Fibroblast of skin of left quadriceps (primary cell): ENCODE measurements at regions not wholly inside any gene's neighbourhood (a gene's known extent, or its start where the extent isn't known, plus 50 kb on each side); places are given as distances from the start of the nearest gene placed in this dataset.
"Not testable (repeated sequence)": the region's sequence is repeated elsewhere in the genome, so short reads cannot be mapped to it uniquely, and the experiment has no call there.

Experiments used
- DNase-seq, 2 experiments: peaks; one replicate each; pipeline ENCODE4 v3.0.0-alpha.2; 2013; ENCODE audit warnings: low read depth in 2 of 2

DNA sequence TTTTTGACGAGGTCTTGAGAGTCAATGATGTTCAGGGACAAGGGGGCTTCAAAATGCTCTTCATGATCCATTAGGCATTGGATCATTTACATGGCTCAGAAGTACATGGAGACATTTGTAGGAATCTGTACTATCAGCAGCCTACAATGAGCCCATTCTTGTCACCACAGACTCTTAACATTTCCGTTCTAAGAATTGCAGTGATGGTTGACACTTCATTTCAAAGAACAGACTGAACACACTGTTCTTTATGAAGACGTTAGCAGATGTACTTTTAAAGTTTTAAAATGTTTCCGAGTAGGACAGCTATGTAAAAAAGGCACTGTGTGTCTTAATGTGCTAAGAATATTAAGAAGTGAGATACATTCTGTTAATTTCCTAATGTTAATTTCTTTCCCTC is 97.3 kb upstream of the GOT2 start:
- no peak for DNase-seq

DNA sequence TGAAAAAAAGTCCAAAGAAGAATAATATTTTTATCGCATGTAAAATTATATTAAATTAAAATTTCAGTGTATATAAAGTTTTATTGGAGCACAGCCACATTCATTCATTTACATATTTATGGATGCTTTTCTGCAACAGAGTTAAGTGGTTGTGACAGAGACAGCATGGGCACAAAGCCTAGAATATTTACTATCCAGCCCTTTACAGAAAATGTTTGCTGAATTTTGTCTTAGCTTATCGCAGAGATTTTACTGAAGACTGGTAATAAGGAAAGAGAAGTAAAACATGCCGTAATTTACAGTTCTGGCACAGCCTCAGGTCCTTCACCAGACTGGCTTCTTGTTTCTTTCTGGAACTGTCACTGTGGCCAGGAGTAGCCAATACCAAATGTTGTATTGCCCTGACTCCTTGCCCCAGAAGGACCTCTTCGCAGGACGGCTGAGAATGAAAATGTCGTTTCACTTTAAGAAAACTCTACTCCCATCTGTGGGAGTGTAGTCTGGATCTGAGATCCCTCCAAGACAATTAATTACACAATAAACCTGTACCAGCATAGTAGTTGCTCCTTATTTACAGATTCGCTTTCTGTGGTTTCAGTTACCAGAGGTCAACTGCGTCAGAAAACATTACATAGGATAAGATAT is 94.9 kb upstream of the GOT2 start:
- DNase-seq, result no peak

DNA sequence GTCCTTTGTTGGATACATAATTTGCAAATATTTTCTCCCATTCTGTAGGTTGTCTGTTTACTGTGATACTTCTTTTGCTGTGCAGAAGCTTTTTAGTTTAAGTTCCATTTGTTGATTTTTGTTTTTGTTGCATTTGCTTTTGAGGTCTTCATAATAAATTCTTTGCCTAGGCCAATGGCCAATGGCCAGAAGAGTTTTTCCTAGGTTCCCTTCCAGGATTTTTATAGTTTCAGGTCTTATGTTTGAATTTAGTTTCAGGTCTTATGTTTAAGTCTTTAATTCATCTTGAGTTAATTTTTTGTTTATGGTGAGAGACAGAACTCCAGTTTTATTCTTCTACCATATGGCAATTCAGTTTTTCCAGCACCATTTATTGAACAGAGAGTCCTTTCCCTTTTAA is 90.1 kb upstream of the GOT2 start:
- no peak for DNase-seq

DNA sequence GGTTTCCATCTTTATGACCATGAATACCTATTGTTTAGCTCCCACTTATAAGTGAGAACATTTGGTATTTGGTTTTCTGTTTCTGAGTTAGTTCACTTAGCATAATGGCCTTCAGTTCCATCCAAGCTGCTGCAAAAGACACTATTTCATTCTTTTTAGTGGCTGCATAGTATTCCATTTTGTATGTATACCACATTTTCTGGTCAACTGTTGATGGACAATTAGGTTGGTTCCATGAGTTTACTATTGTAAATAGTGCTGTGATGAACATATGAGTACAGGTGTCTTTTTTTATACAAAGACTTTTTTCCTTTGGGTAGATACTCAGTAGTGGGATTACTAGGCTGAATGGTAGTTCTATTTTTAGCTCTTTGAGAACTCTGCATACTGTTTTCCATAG is 87.8 kb upstream of the GOT2 start:
- DNase-seq, result no peak

DNA sequence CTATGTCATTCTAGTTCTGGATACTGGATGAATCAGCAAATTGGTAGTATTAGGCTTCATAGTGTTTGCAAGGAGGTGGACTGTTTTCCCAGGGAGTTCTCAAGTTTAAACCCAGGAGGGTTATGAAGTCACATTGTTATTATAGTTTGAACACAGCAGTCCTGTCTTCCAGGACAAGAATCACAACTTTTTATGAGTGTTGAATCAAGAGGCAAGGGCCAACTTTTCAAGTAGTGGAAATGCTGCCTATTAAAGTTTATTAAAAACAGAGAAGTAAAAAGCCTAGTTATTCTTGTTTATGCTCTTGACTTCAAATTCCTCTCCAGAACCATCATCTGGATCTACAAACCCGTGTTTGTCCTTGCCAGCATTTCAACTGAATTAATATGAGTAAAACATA is 86.3 kb upstream of the GOT2 start:
- DNase-seq, result no peak

DNA sequence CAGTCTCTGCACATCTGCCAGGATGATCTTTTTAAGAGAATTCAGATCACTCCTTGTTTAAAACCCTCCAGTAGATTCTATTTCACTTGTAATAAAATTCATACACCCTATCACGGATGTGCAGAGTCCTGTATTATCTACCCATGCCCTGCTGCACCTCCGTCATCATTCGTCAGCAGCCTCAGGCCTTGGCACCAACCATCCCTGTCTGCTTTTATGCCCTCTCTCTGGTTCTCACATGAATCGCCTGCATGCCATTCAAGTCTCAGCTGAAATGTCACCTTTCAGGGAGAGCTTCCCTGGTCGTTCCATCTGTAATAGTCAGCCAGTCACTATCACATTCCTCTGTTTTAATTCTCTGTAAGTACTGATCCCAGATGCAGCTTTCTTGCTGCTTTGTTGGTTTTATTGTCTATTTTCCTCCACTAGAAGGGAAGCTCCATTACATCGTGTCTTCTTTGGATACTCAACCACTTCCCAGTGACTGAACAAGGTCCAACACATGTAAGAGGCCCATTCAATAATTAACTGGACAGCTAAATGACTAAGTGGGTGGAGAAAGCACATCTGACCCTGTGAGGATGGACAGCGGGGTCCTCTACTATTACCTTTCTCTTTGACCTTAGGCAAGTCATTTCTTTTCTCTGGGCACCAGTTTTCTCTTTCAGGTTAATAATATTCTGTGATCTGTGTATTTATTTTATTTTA is 81.2 kb upstream of the GOT2 start:
- DNase-seq, result no peak

DNA sequence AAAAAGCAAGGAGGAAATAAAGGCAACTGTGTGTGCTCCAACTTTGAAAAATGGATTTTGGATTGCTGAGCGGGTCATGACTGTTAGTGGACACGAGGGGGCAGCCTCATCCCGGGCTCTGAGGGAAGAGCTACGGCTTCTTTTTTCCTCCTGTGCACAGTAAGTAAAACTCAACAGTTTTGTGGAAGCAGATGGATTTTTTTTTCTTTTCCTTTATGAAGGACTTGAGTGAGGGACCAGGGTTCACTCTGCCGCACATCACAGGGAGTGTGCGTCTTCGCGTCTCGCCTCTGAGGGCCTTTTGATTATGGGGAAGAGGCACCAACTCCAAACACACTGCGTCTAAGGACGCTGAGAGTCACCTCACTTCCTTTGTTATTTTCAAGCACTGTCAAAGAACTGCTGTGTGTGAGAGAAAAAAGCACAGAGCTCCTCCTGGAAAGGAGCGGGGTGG is 80.3 kb upstream of the GOT2 start:
- DNase-seq, result peak; percentile 15 to 20

DNA sequence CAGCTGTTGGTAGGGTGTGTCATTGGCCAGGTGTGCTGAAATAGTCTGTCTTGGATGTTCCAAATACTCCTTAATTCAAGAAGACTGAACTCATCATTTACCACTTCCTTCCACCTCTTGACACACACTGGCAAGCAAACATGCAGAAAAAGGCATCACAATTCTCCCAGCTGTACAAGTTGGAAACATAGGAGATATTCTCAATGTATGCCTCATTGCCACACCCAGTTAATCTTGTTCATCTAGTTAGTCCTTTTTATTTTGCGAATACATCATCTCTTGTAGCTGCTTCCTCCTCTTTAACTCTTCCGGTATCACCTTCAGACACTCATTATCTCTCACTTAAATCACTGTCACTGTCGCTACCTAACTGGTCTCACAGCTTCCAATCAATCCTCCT is 75.1 kb upstream of the GOT2 start:
- no peak for DNase-seq

DNA sequence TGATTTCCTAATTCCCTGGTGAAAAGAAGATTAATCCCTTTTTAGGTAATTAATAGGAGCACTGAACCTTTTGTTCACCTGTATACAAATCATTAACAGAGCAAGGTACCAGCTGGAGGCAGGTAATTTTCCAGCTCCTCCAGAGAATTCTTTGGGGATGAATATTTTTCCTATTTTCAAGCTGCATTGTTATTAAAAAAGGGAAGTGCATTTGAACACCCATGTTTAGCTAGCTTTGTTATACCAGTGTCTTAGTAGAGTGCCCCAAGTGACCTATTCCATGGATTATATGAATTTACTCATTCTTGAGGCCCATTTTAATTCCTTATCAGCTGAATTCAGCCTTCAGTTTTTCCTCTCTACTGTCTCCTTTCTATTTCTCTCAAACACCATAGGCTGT is 73.2 kb upstream of the GOT2 start:
- DNase-seq, result no peak

DNA sequence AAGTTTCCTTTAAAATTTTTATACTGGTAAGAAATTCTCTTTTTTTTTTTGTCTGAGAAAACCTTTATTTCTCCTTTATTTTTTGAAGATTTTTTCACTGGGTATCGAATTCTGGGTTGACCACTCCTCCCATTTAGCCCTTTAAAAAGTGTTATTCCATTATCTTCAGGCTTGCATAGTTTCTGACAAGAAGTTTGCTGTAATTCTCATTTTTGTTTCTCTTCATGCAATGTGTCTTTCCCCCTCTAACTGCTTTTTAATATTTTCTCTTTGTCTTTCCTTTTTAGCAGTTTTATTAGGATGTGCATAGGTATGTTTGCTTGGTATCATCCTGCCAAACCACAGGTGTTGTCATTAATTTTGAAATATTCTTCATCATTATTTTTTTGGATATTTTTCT is 67.7 kb upstream of the GOT2 start:
- DNase-seq, result no peak

DNA sequence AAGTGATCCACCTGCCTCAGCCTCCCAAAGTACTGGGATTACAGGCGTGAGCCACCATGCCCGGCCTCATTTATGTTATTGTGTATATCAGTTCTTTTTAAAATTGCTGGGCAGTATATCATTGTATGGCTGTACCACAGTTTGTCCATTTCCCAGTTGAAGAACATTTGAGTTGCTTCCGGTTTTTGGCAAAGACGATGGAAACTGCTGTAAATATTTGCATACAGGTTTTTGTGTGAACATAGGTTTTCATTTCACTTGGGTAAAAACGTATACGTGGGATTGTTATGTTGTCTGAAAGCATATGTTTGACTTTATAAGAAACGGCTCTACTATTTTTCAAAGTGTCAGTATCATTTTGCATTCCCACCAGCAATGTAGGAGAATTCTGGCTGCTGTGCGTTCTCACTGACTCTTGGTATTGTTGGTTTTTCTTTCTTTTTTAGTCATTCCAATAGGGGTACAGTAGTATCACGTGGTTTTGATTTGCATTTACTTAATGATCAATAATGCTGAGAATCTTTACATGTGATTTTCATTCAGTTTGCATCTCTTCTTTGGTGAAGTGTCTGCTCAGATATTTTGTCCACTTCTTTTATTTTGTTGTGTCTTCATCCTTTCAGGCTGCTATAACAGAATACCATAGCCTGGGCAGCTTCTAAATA is 63.2 kb upstream of the GOT2 start:
- no peak for DNase-seq

DNA sequence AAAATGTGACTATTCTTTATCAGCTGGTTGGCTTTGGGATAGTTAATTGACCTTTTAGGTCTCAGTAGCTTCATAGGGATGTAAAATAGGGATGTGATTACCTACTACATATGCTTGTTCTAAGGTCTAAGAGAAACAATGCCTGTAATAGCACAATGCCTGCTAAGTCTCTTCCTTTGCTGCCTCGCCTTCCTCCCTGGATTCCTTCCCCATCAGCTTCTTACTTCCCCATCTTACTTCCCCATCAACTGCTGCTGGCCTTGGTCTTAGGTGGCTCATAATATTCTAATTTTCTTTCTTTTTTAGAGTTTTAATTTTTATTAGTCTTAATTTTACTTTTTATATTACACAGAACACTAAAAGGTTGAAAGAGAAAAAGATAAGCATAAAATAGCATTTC is 59.2 kb upstream of the GOT2 start:
- DNase-seq, result no peak

DNA sequence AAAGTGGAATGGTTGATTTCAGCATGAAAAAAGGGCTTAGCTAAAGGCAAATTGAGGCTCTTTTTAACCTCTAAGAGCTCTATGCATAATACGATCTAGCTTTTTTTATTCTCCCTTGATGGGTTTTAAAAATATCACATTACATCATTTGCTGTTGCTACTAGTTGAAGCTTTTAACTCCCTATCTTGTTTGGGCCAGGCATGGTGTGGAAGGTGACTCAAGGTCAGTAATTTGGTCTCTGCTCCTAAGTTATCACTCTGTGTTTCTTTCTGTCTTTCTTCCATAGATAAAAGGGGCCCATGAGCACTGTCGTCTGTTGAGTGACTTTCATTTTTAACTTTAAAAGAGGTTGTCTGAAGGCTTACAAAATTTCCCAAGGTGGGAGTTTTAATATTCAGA is 58.1 kb upstream of the GOT2 start:
- DNase-seq, result no peak

DNA sequence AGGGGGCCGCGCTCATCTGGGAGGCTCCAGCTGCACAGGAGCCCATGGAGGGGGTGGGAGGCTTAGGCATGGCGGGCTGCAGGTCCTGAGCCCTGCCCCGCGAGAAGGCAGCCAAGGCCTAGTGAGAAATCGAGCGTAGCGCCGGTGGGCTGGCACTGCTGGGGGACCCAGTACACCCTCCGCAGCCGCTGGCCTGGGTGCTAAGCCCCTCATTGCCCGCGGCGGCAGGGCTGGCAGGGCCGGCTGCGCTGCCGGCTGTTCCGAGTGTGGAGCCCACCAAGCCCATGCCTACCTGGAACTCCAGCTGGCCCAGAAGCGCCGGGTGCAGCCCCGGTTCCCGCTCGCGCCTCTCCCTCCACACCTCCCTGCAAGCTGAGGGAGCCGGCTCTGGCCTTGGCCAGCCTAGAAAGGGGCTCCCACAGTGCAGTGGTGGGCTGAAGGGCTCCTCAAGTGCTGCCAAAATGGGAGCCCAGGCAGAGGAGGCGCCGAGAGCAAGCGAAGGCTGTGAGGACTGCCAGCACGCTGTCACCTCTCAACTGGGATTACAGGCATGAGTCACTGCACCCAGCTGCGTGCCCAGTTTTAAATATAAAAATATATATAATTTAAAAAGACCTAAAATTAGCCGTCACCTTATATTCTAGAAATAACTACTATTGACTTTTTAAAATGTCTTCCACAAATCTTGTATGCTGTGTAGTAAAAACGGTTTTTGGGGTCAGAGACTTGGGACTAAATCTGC is 56.9 kb upstream of the GOT2 start:
- not testable (repeated sequence) for DNase-seq

DNA sequence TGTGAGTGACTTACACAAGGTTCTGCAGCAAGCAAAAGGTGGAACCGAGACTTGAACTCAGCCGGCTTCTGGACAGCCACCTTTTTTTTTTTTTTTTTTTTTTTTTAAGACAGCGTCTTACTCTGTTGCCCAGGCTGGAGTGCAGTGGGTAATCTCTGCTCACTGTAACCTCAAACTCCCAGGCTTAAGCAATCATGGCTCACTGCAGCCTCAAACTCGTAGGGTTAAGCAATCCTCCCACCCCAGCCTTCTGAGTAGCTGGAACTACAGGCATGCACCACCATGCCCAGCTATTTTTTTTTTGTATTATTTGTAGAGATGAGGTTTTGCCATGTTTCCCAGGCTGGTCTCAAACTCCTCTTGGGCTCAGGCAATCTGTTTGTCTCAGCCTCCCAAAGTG is 55.2 kb upstream of the GOT2 start:
- DNase-seq, result no peak
